H9 (cell line): ENCODE measurements at regions not wholly inside any gene's neighbourhood (a gene's known extent, or its start where the extent isn't known, plus 50 kb on each side); places are given as distances from the start of the nearest gene placed in this dataset.

Source experiments
- DNase-seq: peaks from one replicate; pipeline ENCODE4 v3.0.0-alpha.2; 2017
- H2AFZ ChIP-seq: one replicate; pipeline ENCODE4 v1.6.1; 2013; ENCODE audit warnings: mild to moderate bottlenecking, low read length, control low read depth, moderate library complexity
- H2AK5ac ChIP-seq: 2 replicates; pipeline ENCODE4 v1.6.1; 2013; ENCODE audit warnings: low read length, control low read depth, mixed read lengths; ENCODE audit not compliant: insufficient read length
- H2BK120ac ChIP-seq: one replicate; pipeline ENCODE4 v1.6.1; 2013; ENCODE audit warnings: low read depth, mild to moderate bottlenecking, low read length, control low read depth, inconsistent platforms; ENCODE audit not compliant: poor library complexity, severe bottlenecking
- H2BK12ac ChIP-seq: 2 replicates; pipeline ENCODE4 v1.6.1; 2013; ENCODE audit warnings: low read length, control low read depth, mixed read lengths, low read depth; ENCODE audit not compliant: insufficient read length
- H2BK15ac ChIP-seq: 2 replicates; pipeline ENCODE4 v1.6.1; 2013; ENCODE audit warnings: low read depth, low read length, control low read depth
- H2BK20ac ChIP-seq: one replicate; pipeline ENCODE4 v1.6.1; 2013; ENCODE audit warnings: low read depth, mild to moderate bottlenecking, low read length, control low read depth, inconsistent platforms; ENCODE audit not compliant: poor library complexity, severe bottlenecking
- H2BK5ac ChIP-seq: 2 replicates; pipeline ENCODE4 v1.6.1; 2013; ENCODE audit warnings: low read length, control low read depth, mixed read lengths; ENCODE audit not compliant: insufficient read length
- H3K14ac ChIP-seq: 2 replicates; pipeline ENCODE4 v1.6.1; 2013; ENCODE audit warnings: low read length, control low read depth; ENCODE audit not compliant: insufficient read depth
- H3K18ac ChIP-seq: 2 replicates; pipeline ENCODE4 v1.6.1; 2013; ENCODE audit warnings: low read depth, mild to moderate bottlenecking, mixed read lengths, low read length, control low read depth; ENCODE audit not compliant: insufficient read length
- H3K23ac ChIP-seq: 2 replicates; pipeline ENCODE4 v1.6.1; 2013; ENCODE audit warnings: low read length, control low read depth, mixed read lengths, low read depth; ENCODE audit not compliant: insufficient read length
- H3K23me2 ChIP-seq: 2 replicates; pipeline ENCODE4 v1.6.1; 2013; ENCODE audit warnings: low read depth, mild to moderate bottlenecking, mixed read lengths, low read length, control low read depth; ENCODE audit not compliant: insufficient read length, poor library complexity, severe bottlenecking
- H3K27ac ChIP-seq: 2 replicates; pipeline ENCODE4 v1.5.1; 2013; ENCODE audit warnings: low read length, control low read depth, mixed read lengths, low read depth; ENCODE audit not compliant: insufficient read length
- H3K27me3 ChIP-seq: 2 replicates; pipeline ENCODE4 v1.6.1; 2013; ENCODE audit warnings: low read length, control low read depth, inconsistent platforms; ENCODE audit not compliant: insufficient read depth
- H3K4ac ChIP-seq: 2 replicates; pipeline ENCODE4 v1.6.1; 2013; ENCODE audit warnings: low read depth, mild to moderate bottlenecking, control low read depth, inconsistent platforms, low read length, moderate library complexity
- H3K4me1 ChIP-seq: 2 replicates; pipeline ENCODE4 v1.6.1; 2013; ENCODE audit warnings: low read length, control low read depth, inconsistent platforms; ENCODE audit not compliant: insufficient read depth
- H3K4me2 ChIP-seq: 2 replicates; pipeline ENCODE4 v1.6.1; 2013; ENCODE audit warnings: low read length, control low read depth, mixed read lengths; ENCODE audit not compliant: insufficient read length, insufficient read depth
- H3K56ac ChIP-seq: 2 replicates; pipeline ENCODE4 v1.6.1; 2013; ENCODE audit warnings: low read depth, mild to moderate bottlenecking, mixed read lengths, low read length, control low read depth; ENCODE audit not compliant: insufficient read length
- H3K79me1 ChIP-seq: 2 replicates; pipeline ENCODE4 v1.6.1; 2013; ENCODE audit warnings: low read depth, mild to moderate bottlenecking, moderate library complexity, low read length, control low read depth, inconsistent platforms; ENCODE audit not compliant: insufficient read depth, poor library complexity, severe bottlenecking
- H3K79me2 ChIP-seq: 2 replicates; pipeline ENCODE4 v1.6.1; 2013; ENCODE audit warnings: low read length, control low read depth, inconsistent platforms; ENCODE audit not compliant: insufficient read depth
- H3K9ac ChIP-seq: 2 replicates; pipeline ENCODE4 v1.6.1; 2013; ENCODE audit warnings: low read length, control low read depth, mixed read lengths; ENCODE audit not compliant: insufficient read length; ENCODE audit errors: extremely low read depth
- H3K9me3 ChIP-seq: one replicate; pipeline ENCODE4 v1.6.1; 2013; ENCODE audit warnings: low read depth, low read length, inconsistent platforms; ENCODE audit not compliant: control insufficient read depth
- H3T11ph ChIP-seq: one replicate; pipeline ENCODE4 v1.6.1; 2013; ENCODE audit warnings: mild to moderate bottlenecking, low read length, control low read depth, inconsistent platforms
- H4K20me1 ChIP-seq: one replicate; pipeline ENCODE4 v1.6.1; 2013; ENCODE audit not compliant: control insufficient read depth, insufficient read length, insufficient read depth
- H4K5ac ChIP-seq: 2 replicates; pipeline ENCODE4 v1.6.1; 2013; ENCODE audit warnings: low read depth, mild to moderate bottlenecking, mixed read lengths, low read length, control low read depth; ENCODE audit not compliant: insufficient read length
- H4K8ac ChIP-seq: replicated peaks from 2 replicates; pipeline ENCODE4 v1.6.1; 2013; ENCODE audit warnings: low read length, control low read depth, mixed read lengths, low read depth; ENCODE audit not compliant: insufficient read length
- H4K91ac ChIP-seq: 2 replicates; pipeline ENCODE4 v1.6.1; 2013; ENCODE audit warnings: low read depth, mild to moderate bottlenecking, moderate library complexity, mixed read lengths, low read length, control low read depth; ENCODE audit not compliant: insufficient read length
- H3K27ac Mint-ChIP-seq, 3 experiments: 2 replicates in 2 of 3; 3 replicates in 1 of 3; pipeline ENCODE4 v1.8.0; 2020 to 2021; ENCODE audit warnings: mixed read lengths in 3 of 3, mild to moderate bottlenecking in 1 of 3, moderate library complexity in 1 of 3
- H3K27me3 Mint-ChIP-seq: 2 replicates; pipeline ENCODE4 v1.8.0; 2021; ENCODE audit warnings: low read depth, mild to moderate bottlenecking, moderate library complexity, mixed read lengths
- H3K36me3 Mint-ChIP-seq, 3 experiments: 2 replicates in 2 of 3; 3 replicates in 1 of 3; pipeline ENCODE4 v1.8.0; 2020 to 2021; ENCODE audit warnings: low read depth in 3 of 3, mixed read lengths in 3 of 3; ENCODE audit not compliant: insufficient read depth in 1 of 3
- H3K4me1 Mint-ChIP-seq, 2 experiments: 2 replicates each; pipeline ENCODE4 v1.8.0; 2020; ENCODE audit warnings: mixed read lengths in 2 of 2
- H3K4me3 Mint-ChIP-seq, 2 experiments: 2 replicates in 1 of 2; 3 replicates in 1 of 2; pipeline ENCODE4 v1.8.0; 2020 to 2021; ENCODE audit warnings: mild to moderate bottlenecking in 2 of 2, mixed read lengths in 2 of 2, moderate library complexity in 1 of 2
- H3K9me3 Mint-ChIP-seq, 2 experiments: 2 replicates in 1 of 2; 3 replicates in 1 of 2; pipeline ENCODE4 v1.8.0; 2020; ENCODE audit warnings: mild to moderate bottlenecking in 2 of 2, mixed read lengths in 2 of 2, moderate library complexity in 1 of 2
- CTCF ChIP-seq: fragments of 200-600 bp; sonication (generic); conservative IDR thresholded peaks from 3 replicates; pipeline ENCODE4 v1.8.0; 2021; ENCODE audit warnings: antibody characterized with exemption, mild to moderate bottlenecking
- WGBS: extraction: QIAGEN DNeasy Blood & Tissue Kit; methylation state at CpG from one replicate; pipeline ENCODE4 v1.1.7; 2013; ENCODE audit warnings: missing lambda C conversion rate, low lambda C conversion rate, mixed read lengths; ENCODE audit not compliant: insufficient read length; ENCODE audit errors: extremely low coverage; 5-methylcytosine and 5-hydroxymethylcytosine counted together

DNA sequence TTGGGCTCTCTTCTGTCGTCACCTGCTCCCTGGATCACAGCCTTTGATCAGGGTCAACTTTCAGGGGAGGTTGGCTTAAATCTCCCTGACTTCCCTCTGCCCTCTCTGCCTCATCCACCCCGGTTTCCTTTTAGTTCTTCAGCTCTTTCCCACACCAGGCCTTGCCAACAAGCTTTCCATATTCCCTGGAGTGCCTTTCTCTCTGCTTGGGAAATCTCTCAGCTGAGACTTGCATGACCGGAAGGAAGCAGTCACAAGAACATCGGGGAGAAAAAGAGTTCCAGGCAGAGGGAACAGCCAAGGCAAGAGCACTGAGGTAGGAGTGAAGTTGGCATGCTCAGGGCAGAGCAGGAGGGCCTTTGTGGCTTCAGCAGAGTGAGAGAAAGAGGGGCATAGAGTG, 88.4 kb upstream of the HSPA9 start:
- H3K27ac Mint-ChIP-seq: no peak overlapping the region

More for the DNA sequence above, 88.4 kb upstream of the HSPA9 start:
- Histone ChIP-seq H3K4ac (no peak overlapping the region), H2BK15ac (no peak overlapping the region), H2BK5ac (no peak overlapping the region), H3K27me3 (no peaks in the 10 kb centered on the region), H3K27ac (no peak overlapping the region), H2AK5ac (no peak overlapping the region), H4K91ac (no peak overlapping the region), H4K5ac (no peak overlapping the region), H4K8ac (no peak overlapping the region), H3K23me2 (no peaks in the 10 kb centered on the region), H3K4me1 (peaks cover 3% of the 10 kb centered on the region; the same call in 1 of the 2 replicates), H2BK20ac (no peak overlapping the region), H3K9ac (no peak overlapping the region), H3K4me2 (no peak overlapping the region), H3K79me2 (no peaks in the 10 kb centered on the region), H3K23ac (no peak overlapping the region), H2BK12ac (no peak overlapping the region), H3K56ac (no peak overlapping the region), H3K9me3 (no peaks in the 10 kb centered on the region), H4K20me1 (no peaks in the 10 kb centered on the region), H3K79me1 (no peaks in the 10 kb centered on the region), H2AFZ (no peak overlapping the region), H3K18ac (no peak overlapping the region), H2BK120ac (no peak overlapping the region), H3T11ph (no peak overlapping the region), H3K14ac (no peak overlapping the region)
- Mint-ChIP-seq H3K36me3 (no peaks in the 10 kb centered on the region; a peak in 1 of 7 replicates), H3K27me3 (peaks cover 2% of the 10 kb centered on the region; the same call in 1 of the 2 replicates), H3K9me3 (no peaks in the 10 kb centered on the region), H3K4me3 (no peak overlapping the region), H3K4me1 (peaks cover 19 to 25% of the 10 kb centered on the region in 2 experiments)
- DNase-seq: no peak
- TF ChIP-seq CTCF: no peak
- WGBS: no CpG with 5 or more reads among the region's 4 CpGs
